HUDEP-2 (cell line): ENCODE measurements at regions not wholly inside any gene's neighbourhood (a gene's known extent, or its start where the extent isn't known, plus 50 kb on each side); places are given as distances from the start of the nearest gene placed in this dataset.
"Not testable (repeated sequence)": the region's sequence is repeated elsewhere in the genome, so short reads cannot be mapped to it uniquely, and the experiment has no call there.

Source experiments
- DNase-seq, 76 experiments: peaks; one replicate each; lab custom pipeline; 2025; ENCODE audit not compliant: unreplicated experiment in 76 of 76; lab: John Stamatoyannopoulos, UW

GRCh38 chr2:82124629-82125028 is 1820.1 kb upstream of the LRRTM1 start:
- peak in 19 of 76 experiments; percentile 0 to 58 (median 16) for DNase-seq

- DNase-seq = no peak
Observed at GRCh38 chr2:82120654-82121053, 1816.1 kb upstream of the LRRTM1 start.

- no peak for DNase-seq
Observed at GRCh38 chr2:82120115-82120514, 1815.6 kb upstream of the LRRTM1 start.

GRCh38 chr2:82109418-82109817 is 1804.9 kb upstream of the LRRTM1 start:
- DNase-seq = no peak

- DNase-seq = no peak
Observed at GRCh38 chr2:82098617-82099016, 1794.1 kb upstream of the LRRTM1 start.

- DNase-seq = no peak
Observed at GRCh38 chr2:82089518-82089917, 1785.0 kb upstream of the LRRTM1 start.

GRCh38 chr2:82084679-82085392 is 1780.3 kb upstream of the LRRTM1 start:
- DNase-seq = no peak

GRCh38 chr2:82075875-82076274 is 1771.3 kb upstream of the LRRTM1 start:
- no peak for DNase-seq

- DNase-seq = no peak
Observed at GRCh38 chr2:82062463-82062862, 1757.9 kb upstream of the LRRTM1 start.

GRCh38 chr2:82055846-82056245 is 1751.3 kb upstream of the LRRTM1 start:
- no peak for DNase-seq

GRCh38 chr2:82043867-82044266 is 1739.3 kb upstream of the LRRTM1 start:
- no peak for DNase-seq

GRCh38 chr2:82027921-82028615 is 1723.5 kb upstream of the LRRTM1 start:
- DNase-seq = no peak

GRCh38 chr2:82023710-82024109 is 1719.2 kb upstream of the LRRTM1 start:
- DNase-seq = no peak

GRCh38 chr2:82013641-82014040 is 1709.1 kb upstream of the LRRTM1 start:
- no peak for DNase-seq

GRCh38 chr2:82007071-82007664 is 1702.6 kb upstream of the LRRTM1 start:
- DNase-seq = no peak

GRCh38 chr2:82005889-82006288 is 1701.3 kb upstream of the LRRTM1 start:
- DNase-seq = not testable (repeated sequence)

GRCh38 chr2:82001614-82002013 is 1697.1 kb upstream of the LRRTM1 start:
- no peak for DNase-seq

GRCh38 chr2:82000606-82001005 is 1696.1 kb upstream of the LRRTM1 start:
- DNase-seq = no peak

GRCh38 chr2:81996332-81996731 is 1691.8 kb upstream of the LRRTM1 start:
- no peak for DNase-seq

- DNase-seq = no peak
Observed at GRCh38 chr2:81991282-81991681, 1686.7 kb upstream of the LRRTM1 start.

- no peak for DNase-seq
Observed at GRCh38 chr2:81987370-81987769, 1682.8 kb upstream of the LRRTM1 start.
